KMS-11 (cell line): ENCODE measurements at regions not wholly inside any gene's neighbourhood (a gene's known extent, or its start where the extent isn't known, plus 50 kb on each side); places are given as distances from the start of the nearest gene placed in this dataset.

Experiments used
- H2AFZ ChIP-seq: fragments of 200-600 bp; sonication (generic); 2 replicates; pipeline ENCODE4 v1.6.1; 2016; ENCODE audit warnings: antibody characterized with exemption, mixed run types, low read depth
- H3K27ac ChIP-seq: fragments of 200-600 bp; sonication (generic); 2 replicates; pipeline ENCODE4 v1.6.1; 2016; ENCODE audit warnings: mild to moderate bottlenecking, mixed run types
- H3K27me3 ChIP-seq: fragments of 200-600 bp; sonication (generic); 2 replicates; pipeline ENCODE4 v1.6.1; 2017; ENCODE audit warnings: mild to moderate bottlenecking, low read depth, mixed run types, moderate library complexity; ENCODE audit not compliant: insufficient read depth
- H3K36me3 ChIP-seq: fragments of 200-600 bp; sonication (generic); 2 replicates; pipeline ENCODE4 v1.6.1; 2017; ENCODE audit warnings: mild to moderate bottlenecking, mixed run types; ENCODE audit not compliant: insufficient read depth
- H3K4me1 ChIP-seq: fragments of 200-600 bp; sonication (generic); 2 replicates; pipeline ENCODE4 v1.6.1; 2016; ENCODE audit warnings: mild to moderate bottlenecking, low read depth, mixed run types; ENCODE audit not compliant: poor library complexity, severe bottlenecking
- H3K4me2 ChIP-seq: fragments of 200-600 bp; sonication (generic); 2 replicates; pipeline ENCODE4 v1.7.0; 2016; ENCODE audit warnings: mild to moderate bottlenecking, mixed run types
- H3K4me3 ChIP-seq: fragments of 200-600 bp; sonication (generic); IDR thresholded peaks from 2 replicates; pipeline ENCODE4 v1.6.1; 2017; ENCODE audit warnings: low read depth, low read length, mixed read lengths; ENCODE audit not compliant: insufficient read depth
- H3K79me2 ChIP-seq: fragments of 200-600 bp; sonication (generic); 2 replicates; pipeline ENCODE4 v1.6.1; 2016; ENCODE audit warnings: low read depth, mixed run types; ENCODE audit not compliant: insufficient read depth
- H3K9ac ChIP-seq: fragments of 200-600 bp; sonication (generic); 2 replicates; pipeline ENCODE4 v1.6.1; 2016; ENCODE audit warnings: mild to moderate bottlenecking, mixed run types
- H4K20me1 ChIP-seq: fragments of 200-600 bp; sonication (generic); 2 replicates; pipeline ENCODE4 v1.6.1; 2016; ENCODE audit warnings: mild to moderate bottlenecking, mixed run types; ENCODE audit not compliant: insufficient read depth
- TF ChIP-seq, protein P1 (sequence below): fragments of 200-600 bp; sonication (generic); conservative IDR thresholded peaks from 2 replicates; pipeline ENCODE4 v1.6.1; 2017; ENCODE audit warnings: low read depth, mild to moderate bottlenecking, antibody characterized with exemption, low read length, moderate library complexity, mixed read lengths

DNA sequence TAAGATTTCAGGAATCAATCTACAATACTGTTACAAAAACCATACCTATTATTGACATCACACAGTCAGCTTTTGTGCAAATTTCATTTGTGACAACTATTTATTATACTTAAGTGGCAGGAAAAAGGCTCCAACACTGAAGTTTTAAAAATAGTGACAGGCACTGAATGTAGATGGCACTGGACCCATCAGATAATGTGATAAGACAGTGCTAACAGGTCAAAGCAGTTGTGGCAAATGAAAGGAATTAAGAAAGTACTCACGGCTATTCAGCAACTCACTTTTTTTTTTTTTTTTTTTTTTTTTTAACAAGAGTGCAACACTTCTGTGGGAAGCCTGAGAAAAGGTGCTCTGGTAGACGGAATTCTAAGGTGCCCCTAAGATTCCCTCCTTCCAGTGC lies 115.0 kb upstream of the MEF2C start:
- Histone ChIP-seq H3K27me3 (no peaks in the 10 kb centered on the region), H3K4me3 (no peak overlapping the region), H4K20me1 (no peaks in the 10 kb centered on the region), H3K27ac (no peak overlapping the region), H2AFZ (no peak overlapping the region), H3K79me2 (no peaks in the 10 kb centered on the region), H3K36me3 (no peaks in the 10 kb centered on the region), H3K4me1 (peaks cover 4% of the 10 kb centered on the region), H3K4me2 (no peak overlapping the region), H3K9ac (no peak overlapping the region)
- TF ChIP-seq, protein P1, sequence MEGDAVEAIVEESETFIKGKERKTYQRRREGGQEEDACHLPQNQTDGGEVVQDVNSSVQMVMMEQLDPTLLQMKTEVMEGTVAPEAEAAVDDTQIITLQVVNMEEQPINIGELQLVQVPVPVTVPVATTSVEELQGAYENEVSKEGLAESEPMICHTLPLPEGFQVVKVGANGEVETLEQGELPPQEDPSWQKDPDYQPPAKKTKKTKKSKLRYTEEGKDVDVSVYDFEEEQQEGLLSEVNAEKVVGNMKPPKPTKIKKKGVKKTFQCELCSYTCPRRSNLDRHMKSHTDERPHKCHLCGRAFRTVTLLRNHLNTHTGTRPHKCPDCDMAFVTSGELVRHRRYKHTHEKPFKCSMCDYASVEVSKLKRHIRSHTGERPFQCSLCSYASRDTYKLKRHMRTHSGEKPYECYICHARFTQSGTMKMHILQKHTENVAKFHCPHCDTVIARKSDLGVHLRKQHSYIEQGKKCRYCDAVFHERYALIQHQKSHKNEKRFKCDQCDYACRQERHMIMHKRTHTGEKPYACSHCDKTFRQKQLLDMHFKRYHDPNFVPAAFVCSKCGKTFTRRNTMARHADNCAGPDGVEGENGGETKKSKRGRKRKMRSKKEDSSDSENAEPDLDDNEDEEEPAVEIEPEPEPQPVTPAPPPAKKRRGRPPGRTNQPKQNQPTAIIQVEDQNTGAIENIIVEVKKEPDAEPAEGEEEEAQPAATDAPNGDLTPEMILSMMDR: no peak

DNA sequence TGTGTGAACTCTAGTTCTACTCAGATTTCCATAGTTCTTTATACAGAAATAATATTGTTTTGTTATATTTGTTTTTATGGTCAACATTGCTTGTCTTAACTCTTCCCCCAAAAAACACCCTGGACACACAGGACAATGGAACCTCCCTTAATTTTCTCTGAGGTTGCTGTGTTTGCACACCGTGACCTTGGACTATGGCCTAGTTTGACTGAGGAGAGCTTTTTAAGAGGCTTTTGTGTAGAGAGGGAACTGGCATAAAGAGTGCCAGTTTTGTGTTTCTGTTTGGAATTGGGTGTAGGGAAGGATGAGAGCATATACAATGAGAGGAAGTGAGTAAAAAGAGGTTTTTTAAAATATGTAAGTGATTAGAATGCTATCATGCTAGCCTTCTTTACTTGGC lies 101.1 kb upstream of the MEF2C start:
- H3K4me3 ChIP-seq: no peak overlapping the region
- H3K27ac ChIP-seq: no peak overlapping the region
- no peaks in the 10 kb centered on the region for H4K20me1 ChIP-seq
- H2AFZ ChIP-seq: no peak overlapping the region
- no peaks in the 10 kb centered on the region for H3K79me2 ChIP-seq
- no peaks in the 10 kb centered on the region for H3K36me3 ChIP-seq
- no peaks in the 10 kb centered on the region for H3K27me3 ChIP-seq
- TF ChIP-seq, protein P1: no peak
- no peak overlapping the region for H3K9ac ChIP-seq
- H3K4me2 ChIP-seq: no peak overlapping the region
- no peaks in the 10 kb centered on the region for H3K4me1 ChIP-seq

DNA sequence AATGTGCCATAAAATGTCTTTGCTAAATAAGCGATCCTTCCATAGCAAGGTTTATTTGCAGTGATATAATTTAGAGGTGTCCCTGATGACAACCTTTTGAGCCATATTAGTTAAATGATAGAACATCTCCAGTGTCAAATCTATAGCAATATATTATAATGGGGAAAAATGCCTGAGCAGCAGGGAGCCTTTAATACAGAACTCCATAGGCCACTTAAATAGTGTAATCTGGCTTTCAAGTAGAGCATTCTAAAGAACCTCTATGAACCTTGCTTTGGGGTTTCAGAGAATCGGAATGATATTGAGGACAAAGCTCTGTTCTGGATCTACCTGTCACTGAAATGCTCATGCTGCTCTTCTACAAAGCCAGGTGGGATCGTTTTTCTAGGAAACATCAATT lies 96.7 kb upstream of the MEF2C start:
- Histone ChIP-seq H4K20me1 (no peaks in the 10 kb centered on the region), H3K4me3 (no peak overlapping the region), H3K4me1 (no peaks in the 10 kb centered on the region), H3K27me3 (no peaks in the 10 kb centered on the region), H3K27ac (no peak overlapping the region), H3K9ac (no peak overlapping the region), H3K79me2 (no peaks in the 10 kb centered on the region), H3K4me2 (no peak overlapping the region), H2AFZ (no peak overlapping the region), H3K36me3 (no peaks in the 10 kb centered on the region)
- TF ChIP-seq, protein P1: no peak

DNA sequence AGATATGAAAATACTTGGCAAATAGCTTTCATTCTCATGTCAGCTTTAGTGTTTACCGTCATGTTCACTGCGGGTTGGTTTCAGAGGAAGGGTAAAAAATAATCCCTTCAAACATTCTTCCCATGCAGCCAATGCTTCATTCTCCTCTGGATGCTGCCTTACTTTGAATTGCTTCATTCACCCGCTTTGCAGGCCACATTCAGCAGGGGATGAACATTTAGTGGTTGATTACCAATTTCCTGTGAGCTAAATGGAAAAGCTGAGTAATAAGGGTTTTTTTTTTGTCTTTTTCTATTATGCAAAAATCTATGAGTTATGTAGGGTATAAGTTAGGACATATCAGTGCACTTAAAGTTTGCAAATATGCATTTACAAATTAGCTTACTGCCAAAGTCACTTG lies 96.3 kb upstream of the MEF2C start:
- Histone ChIP-seq H3K79me2 (no peaks in the 10 kb centered on the region), H3K27me3 (no peaks in the 10 kb centered on the region), H3K4me2 (no peak overlapping the region), H3K27ac (no peak overlapping the region), H3K4me1 (no peaks in the 10 kb centered on the region), H3K4me3 (no peak overlapping the region), H3K9ac (no peak overlapping the region), H4K20me1 (no peaks in the 10 kb centered on the region), H3K36me3 (no peaks in the 10 kb centered on the region), H2AFZ (no peak overlapping the region)
- TF ChIP-seq, protein P1: no peak

DNA sequence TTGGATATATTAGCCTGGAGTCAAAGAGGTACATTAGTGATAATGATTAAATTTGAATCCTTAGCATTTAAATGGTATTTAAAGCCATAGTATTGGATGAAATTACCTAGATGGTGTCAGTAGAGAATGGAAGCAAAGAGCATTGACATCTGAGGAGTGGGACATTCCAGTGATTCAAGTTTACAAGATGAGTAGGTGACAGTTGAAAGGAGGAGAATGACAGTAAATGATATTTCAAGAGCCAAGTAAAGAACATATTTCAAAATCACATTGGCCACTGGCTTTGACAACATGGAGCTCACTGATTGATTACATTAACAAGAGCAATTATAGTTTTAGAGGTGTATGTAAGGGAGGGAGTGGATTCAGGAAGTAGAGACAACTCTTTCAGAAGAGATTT lies 93.9 kb upstream of the MEF2C start:
- TF ChIP-seq, protein P1: no peak
- no peaks in the 10 kb centered on the region for H3K27me3 ChIP-seq
- no peaks in the 10 kb centered on the region for H3K4me1 ChIP-seq
- H3K79me2 ChIP-seq: no peaks in the 10 kb centered on the region
- H3K36me3 ChIP-seq: no peaks in the 10 kb centered on the region
- H4K20me1 ChIP-seq: no peaks in the 10 kb centered on the region
- H3K9ac ChIP-seq: no peak overlapping the region
- H2AFZ ChIP-seq: no peak overlapping the region
- no peak overlapping the region for H3K4me3 ChIP-seq
- H3K27ac ChIP-seq: no peak overlapping the region
- no peak overlapping the region for H3K4me2 ChIP-seq
